GM12878 (cell line): ENCODE measurements at regions not wholly inside any gene's neighbourhood (a gene's known extent, or its start where the extent isn't known, plus 50 kb on each side); places are given as distances from the start of the nearest gene placed in this dataset.

ENCODE experiments used
- ATAC-seq: fragments of 200-7000 bp; cut with Tn5 transposase; 3 replicates; pipeline ENCODE4 v1.9.1; 2020; ENCODE audit warnings: mild to moderate bottlenecking, moderate library complexity
- BruUV-seq: library from RNA; stranded (reverse); fragments of 400-500 nt; replicated peaks from 2 replicates; lab custom pipeline; 2021; lab: Mats Ljungman, UMichigan
- CTCF ChIA-PET: fragments of 300-600 bp; sonication (Branson Sonifier 250); formaldehyde crosslinking; extraction: SDS; loops from one replicate; lab custom pipeline; 2021; ENCODE audit warnings: inconsistent platforms; lab: Yijun Ruan, JAX
- POLR2A ChIA-PET: fragments of 350-600 bp; formaldehyde crosslinking; extraction: SDS; loops from one replicate; lab custom pipeline; 2021; ENCODE audit warnings: inconsistent platforms; lab: Charles Lee
- RAD21 ChIA-PET: fragments of 300-600 bp; sonication (Branson Sonifier 250); formaldehyde crosslinking; loops from one replicate; lab custom pipeline; 2023; ENCODE audit warnings: antibody characterized with exemption; ENCODE audit not compliant: unreplicated experiment; lab: Charles Lee
- SMC1A ChIA-PET: fragments of 300-600 bp; sonication (Branson Sonifier 250); formaldehyde crosslinking; loops from one replicate; lab custom pipeline; 2023; ENCODE audit not compliant: unreplicated experiment, uncharacterized antibody; lab: Charles Lee
- DNase-seq: peaks from one replicate; pipeline ENCODE4 v3.0.0-alpha.2; 2011; ENCODE audit warnings: low read depth, low spot score
- FAIRE-seq: peaks from 3 replicates; lab custom pipeline; 2011; peaks lifted over from hg19 to GRCh38; lab: Jason Lieb, UNC
- H2AFZ ChIP-seq: 2 replicates; pipeline ENCODE4 v1.6.0; 2011; ENCODE audit warnings: low read depth, low read length, control low read depth; ENCODE audit not compliant: control insufficient read depth
- H3K27ac ChIP-seq: 2 replicates; pipeline ENCODE4 v1.5.1; 2011; ENCODE audit warnings: control low read depth; ENCODE audit not compliant: control insufficient read depth, insufficient read depth
- H3K27me3 ChIP-seq, 2 experiments: replicated peaks in 1 of 2; 2 replicates each; pipeline versions ENCODE4 v1.6.0 to v1.6.1; 2011; ENCODE audit warnings: low read length in 1 of 2; ENCODE audit not compliant: control insufficient read depth in 2 of 2, insufficient read depth in 2 of 2
- H3K36me3 ChIP-seq, 2 experiments: 2 replicates each; pipeline ENCODE4 v1.5.1; 2011; ENCODE audit warnings: low read length in 1 of 2; ENCODE audit not compliant: control insufficient read depth in 2 of 2, insufficient read depth in 2 of 2
- H3K4me1 ChIP-seq: 2 replicates; pipeline ENCODE4 v1.6.1; 2011; ENCODE audit warnings: mild to moderate bottlenecking, low read length, moderate library complexity, mixed read lengths; ENCODE audit not compliant: control insufficient read depth, insufficient read depth
- H3K4me2 ChIP-seq: 2 replicates; pipeline ENCODE4 v1.6.0; 2011; ENCODE audit warnings: control low read depth; ENCODE audit not compliant: control insufficient read depth, insufficient read depth
- H3K4me3 ChIP-seq: fragments of 200-600 bp; sonication (generic); 2 replicates; pipeline ENCODE4 v1.5.1; 2016
- H3K79me2 ChIP-seq: 2 replicates; pipeline ENCODE4 v1.6.0; 2011; ENCODE audit warnings: low read length; ENCODE audit not compliant: control insufficient read depth, insufficient read depth
- H3K9ac ChIP-seq: 2 replicates; pipeline ENCODE4 v1.8.0; 2011; ENCODE audit warnings: low read length, control low read depth, mixed read lengths; ENCODE audit not compliant: control insufficient read depth, insufficient read depth
- H3K9me3 ChIP-seq: replicated peaks from 3 replicates; pipeline ENCODE4 v1.5.1; 2011; ENCODE audit warnings: mild to moderate bottlenecking, low read length; ENCODE audit not compliant: control insufficient read depth, insufficient read depth
- H4K20me1 ChIP-seq: 2 replicates; pipeline ENCODE4 v1.6.0; 2011; ENCODE audit not compliant: control insufficient read depth, insufficient read depth
- CEBPB ChIP-seq, 2 experiments: fragments of 150-350 bp in 1 of 2; IDR thresholded peaks; 2 replicates each; pipeline ENCODE4 v1.6.1; 2012 to 2014; ENCODE audit warnings: low read depth in 2 of 2, low read length in 2 of 2, borderline replicate concordance in 1 of 2, inconsistent platforms in 1 of 2
- CHD4 ChIP-seq: fragments of 200-600 bp; sonication (generic); IDR thresholded peaks from 2 replicates; pipeline ENCODE4 v1.6.1; 2016; ENCODE audit warnings: mild to moderate bottlenecking
- DPF2 ChIP-seq: fragments of 450-650 bp; IDR thresholded peaks from 2 replicates; pipeline ENCODE4 v1.6.1; 2017; ENCODE audit warnings: mild to moderate bottlenecking
- ESRRA ChIP-seq: IDR thresholded peaks from 2 replicates; pipeline ENCODE4 v1.6.1; 2012; ENCODE audit warnings: mild to moderate bottlenecking, low read length, improper control_type of control experiment
- MLLT1 ChIP-seq: fragments of 450-650 bp; IDR thresholded peaks from 2 replicates; pipeline ENCODE4 v1.6.1; 2016; ENCODE audit warnings: mild to moderate bottlenecking
- NFIC ChIP-seq: IDR thresholded peaks from 2 replicates; pipeline ENCODE4 v1.6.1; 2012; ENCODE audit warnings: low read depth, mild to moderate bottlenecking, inconsistent platforms, low read length, moderate library complexity
- POLR2A ChIP-seq: IDR thresholded peaks from 2 replicates; pipeline ENCODE4 v1.6.1; 2011; ENCODE audit warnings: low read depth, mild to moderate bottlenecking, low read length
- RELA ChIP-seq: fragments of 450-650 bp; IDR thresholded peaks from 2 replicates; pipeline ENCODE4 v1.8.0; 2014; ENCODE audit warnings: borderline replicate concordance; ENCODE audit not compliant: partially characterized antibody
- ZNF217 ChIP-seq: fragments of 450-650 bp; IDR thresholded peaks from 2 replicates; pipeline ENCODE4 v1.6.1; 2017; ENCODE audit warnings: antibody characterized with exemption, mild to moderate bottlenecking
- ZNF24 ChIP-seq: fragments of 450-650 bp; IDR thresholded peaks from 2 replicates; pipeline ENCODE4 v1.6.1; 2017; ENCODE audit warnings: antibody characterized with exemption, mild to moderate bottlenecking
- ZSCAN29 ChIP-seq: fragments of 450-650 bp; IDR thresholded peaks from 2 replicates; pipeline ENCODE4 v1.6.1; 2017; ENCODE audit warnings: mild to moderate bottlenecking, moderate library complexity
- WGBS: methylation state at CpG from one replicate; pipeline ENCODE4 v1.1.6; 2016; ENCODE audit warnings: low lambda C conversion rate; ENCODE audit not compliant: insufficient replicate concordance, insufficient coverage; ENCODE audit errors: missing lambda C conversion rate; 5-methylcytosine and 5-hydroxymethylcytosine counted together
- in situ Hi-C: fragments of 300-500 bp; cut with MboI; formaldehyde crosslinking; loops from 9 replicates; pipeline ENCODE4 v1.14.3; 2018; ENCODE audit warnings: mixed read lengths
- intact Hi-C: fragments of 100-400 bp; cut with micrococcal nuclease; formaldehyde crosslinking; loops from one replicate; pipeline ENCODE4 v1.14.2; 2022; ENCODE audit not compliant: unreplicated experiment

- in situ Hi-C loops (no loop called here), intact Hi-C loops (no loop called here)
- Histone ChIP-seq H4K20me1 (no peaks in the 10 kb centered on the region), H3K36me3 (no peaks in the 10 kb centered on the region), H3K79me2 (no peaks in the 10 kb centered on the region), H3K9ac (no peak overlapping the region), H3K4me2 (no peak overlapping the region), H3K4me3 (no peak overlapping the region), H2AFZ (no peak overlapping the region), H3K27me3 (no peaks in the 10 kb centered on the region), H3K4me1 (no peaks in the 10 kb centered on the region), H3K27ac (no peak overlapping the region), H3K9me3 (no peaks in the 10 kb centered on the region)
- ATAC-seq = no peak
- FAIRE-seq = no peak
- ChIA-PET RAD21 (no interaction called here), CTCF (no interaction called here), SMC1A (no interaction called here), POLR2A (no interaction called here)
- no peak for DNase-seq
- WGBS = 15% methylated on average over 3 of the region's 3 CpGs
- no peak for TF ChIP-seq DPF2
- TF ChIP-seq MLLT1 = no peak
- no peak for TF ChIP-seq CHD4
- TF ChIP-seq ZSCAN29 = no peak
- no peak for TF ChIP-seq ZNF217
- TF ChIP-seq ESRRA = no peak
- no peak for TF ChIP-seq NFIC
- no peak for TF ChIP-seq ZNF24
- TF ChIP-seq CEBPB (IDR thresholded peaks at IDR 0.05; ENCODE audit: borderline replicate concordance in 1 of 2, low read depth in 2 of 2, low read length in 2 of 2) = no peak
- no peak for TF ChIP-seq POLR2A
- TF ChIP-seq RELA = no peak
- no TSS peak for BruUV-seq
These were observed 1667.8 kb downstream of the MRPL39 start for GRCh38 chr21:23939369-23940065.
